Activated naive CD8-positive, alpha-beta T cell treated with anti-CD3 and anti-CD28 coated beads for 36 hours (primary cell): ENCODE measurements at regions not wholly inside any gene's neighbourhood (a gene's known extent, or its start where the extent isn't known, plus 50 kb on each side); places are given as distances from the start of the nearest gene placed in this dataset.

Experiments used
- DNase-seq: peaks from one replicate; pipeline ENCODE4 v3.0.0; 2021
- H3K27ac Mint-ChIP-seq: one replicate; pipeline ENCODE4 v1.8.0; 2022; ENCODE audit warnings: mild to moderate bottlenecking, moderate library complexity, mixed read lengths
- H3K27me3 Mint-ChIP-seq: one replicate; pipeline ENCODE4 v1.8.0; 2022; ENCODE audit warnings: mild to moderate bottlenecking, mixed read lengths
- H3K36me3 Mint-ChIP-seq: one replicate; pipeline ENCODE4 v1.8.0; 2021; ENCODE audit warnings: mild to moderate bottlenecking, mixed read lengths
- H3K4me1 Mint-ChIP-seq: one replicate; pipeline ENCODE4 v1.8.0; 2021; ENCODE audit warnings: mixed read lengths
- H3K4me3 Mint-ChIP-seq: one replicate; pipeline ENCODE4 v1.8.0; 2022; ENCODE audit warnings: mild to moderate bottlenecking, moderate library complexity, mixed read lengths
- H3K9me3 Mint-ChIP-seq: one replicate; pipeline ENCODE4 v1.8.0; 2022; ENCODE audit warnings: mixed read lengths

DNA sequence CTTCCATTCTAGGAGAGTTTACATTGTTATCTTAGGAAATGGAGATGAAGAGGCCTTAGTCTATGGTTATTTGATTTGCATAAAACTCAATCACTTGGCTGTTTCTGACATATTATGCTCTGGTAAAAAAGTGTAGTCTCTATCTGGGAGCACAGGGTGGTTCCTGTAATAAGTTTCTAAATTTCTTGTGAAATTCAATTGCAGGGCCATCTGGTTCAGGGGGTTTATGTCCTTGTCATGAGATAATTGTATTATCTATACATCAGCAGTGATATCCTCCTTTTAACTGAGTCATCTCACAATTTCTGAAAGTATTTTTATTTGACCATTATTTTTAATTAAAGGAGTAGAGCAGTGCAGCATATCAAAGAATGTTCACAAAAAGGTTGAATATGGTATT lies 203.3 kb downstream of the MFSD1 start:
- Mint-ChIP-seq H3K4me1 (no peaks in the 10 kb centered on the region), H3K27me3 (peaks cover 6% of the 10 kb centered on the region), H3K9me3 (peaks cover 2% of the 10 kb centered on the region), H3K27ac (no peak overlapping the region), H3K4me3 (no peak overlapping the region), H3K36me3 (no peaks in the 10 kb centered on the region)
- DNase-seq: no peak

DNA sequence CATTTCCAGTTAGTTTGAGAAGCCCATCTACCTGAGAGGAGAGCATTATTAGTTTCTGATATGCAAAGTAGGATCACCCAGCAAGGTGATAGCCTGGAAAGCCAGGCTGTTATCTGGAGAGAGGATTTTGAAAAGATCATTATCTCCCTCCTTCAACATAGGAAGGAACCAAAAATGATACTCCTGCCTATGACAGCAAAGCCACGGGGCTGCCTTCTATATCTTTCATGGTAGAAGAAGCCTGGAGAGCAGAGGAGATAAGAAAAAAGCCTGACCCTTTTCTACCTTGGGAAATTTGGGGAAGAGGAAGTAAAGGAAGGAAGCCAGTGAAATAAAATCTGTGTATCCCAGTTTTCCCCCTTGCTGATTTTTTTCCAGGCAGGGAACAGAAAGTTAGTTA lies 205.5 kb downstream of the MFSD1 start:
- no peak overlapping the region for H3K4me3 Mint-ChIP-seq
- no peaks in the 10 kb centered on the region for H3K36me3 Mint-ChIP-seq
- peaks cover 2% of the 10 kb centered on the region for H3K9me3 Mint-ChIP-seq
- no peak overlapping the region for H3K27ac Mint-ChIP-seq
- H3K27me3 Mint-ChIP-seq: peaks cover 8% of the 10 kb centered on the region
- no peaks in the 10 kb centered on the region for H3K4me1 Mint-ChIP-seq
- DNase-seq: no peak

DNA sequence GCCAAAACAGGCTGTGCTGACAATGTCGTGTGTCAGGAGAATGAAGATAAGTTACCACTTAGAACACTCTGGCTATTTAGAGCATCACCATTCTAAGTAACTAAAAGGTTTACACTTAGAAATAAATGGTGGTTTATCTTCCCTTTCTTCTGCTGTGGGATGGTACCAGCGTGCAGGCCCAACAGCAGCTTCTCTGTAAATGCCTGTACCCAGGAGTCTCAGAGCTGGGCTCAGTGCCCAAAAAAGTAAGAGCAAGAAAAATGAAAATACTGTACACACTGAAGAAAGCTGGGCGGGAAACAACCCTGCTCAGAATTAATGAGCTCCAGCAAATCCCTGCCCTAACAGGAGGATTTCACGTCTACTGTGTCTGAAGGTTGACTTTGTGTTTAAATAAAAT lies 206.5 kb downstream of the MFSD1 start:
- Mint-ChIP-seq H3K27me3 (peaks cover 8% of the 10 kb centered on the region), H3K4me1 (no peaks in the 10 kb centered on the region), H3K27ac (no peak overlapping the region), H3K36me3 (no peaks in the 10 kb centered on the region), H3K4me3 (no peak overlapping the region), H3K9me3 (peaks cover 2% of the 10 kb centered on the region)
- DNase-seq: no peak

DNA sequence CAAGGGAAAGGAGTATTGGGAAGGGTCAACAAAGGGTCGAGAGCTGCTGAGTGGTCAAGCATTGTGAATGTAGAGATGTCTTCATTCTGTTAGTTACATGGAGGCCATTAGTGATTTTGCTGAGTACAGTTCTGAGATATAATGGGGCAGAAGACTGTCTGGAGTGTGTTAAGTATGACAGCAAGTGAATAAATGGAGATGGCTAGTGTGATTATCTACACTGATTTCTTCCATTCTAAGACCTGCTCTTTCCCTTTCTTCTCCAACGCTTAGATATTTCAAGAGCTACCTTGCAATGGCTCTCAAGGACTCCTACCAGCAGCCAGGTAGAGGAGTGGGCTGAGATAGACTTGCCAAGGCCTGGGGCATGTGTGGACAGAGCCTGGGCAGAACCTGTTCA lies 216.5 kb downstream of the MFSD1 start:
- H3K27ac Mint-ChIP-seq: no peak overlapping the region
- no peaks in the 10 kb centered on the region for H3K4me1 Mint-ChIP-seq
- H3K9me3 Mint-ChIP-seq: peaks cover 3% of the 10 kb centered on the region
- H3K4me3 Mint-ChIP-seq: no peak overlapping the region
- no peaks in the 10 kb centered on the region for H3K36me3 Mint-ChIP-seq
- H3K27me3 Mint-ChIP-seq: no peaks in the 10 kb centered on the region
- DNase-seq: no peak

DNA sequence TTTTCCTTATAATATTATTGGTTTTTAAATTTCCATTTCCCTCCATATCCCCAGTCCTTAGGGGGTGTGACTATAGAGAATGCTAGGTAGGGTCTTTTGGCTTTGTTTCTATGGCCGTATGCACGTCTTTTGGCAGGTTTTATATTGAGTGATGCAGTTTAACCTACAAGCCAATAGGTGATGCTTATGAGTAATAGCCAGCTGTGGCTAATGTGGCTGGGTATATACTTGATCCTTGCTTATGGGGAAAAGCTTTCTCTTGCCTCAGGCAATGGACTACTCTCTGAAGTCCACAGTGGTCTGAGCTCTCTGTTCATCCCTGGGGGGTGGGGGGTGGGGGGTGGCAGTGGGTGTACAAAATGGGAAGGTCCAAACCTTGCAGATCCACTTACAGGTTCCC lies 223.9 kb downstream of the MFSD1 start:
- Mint-ChIP-seq H3K27ac (no peak overlapping the region), H3K4me1 (no peaks in the 10 kb centered on the region), H3K27me3 (no peaks in the 10 kb centered on the region), H3K9me3 (peaks cover 2% of the 10 kb centered on the region), H3K4me3 (no peak overlapping the region), H3K36me3 (no peaks in the 10 kb centered on the region)
- DNase-seq: no peak

DNA sequence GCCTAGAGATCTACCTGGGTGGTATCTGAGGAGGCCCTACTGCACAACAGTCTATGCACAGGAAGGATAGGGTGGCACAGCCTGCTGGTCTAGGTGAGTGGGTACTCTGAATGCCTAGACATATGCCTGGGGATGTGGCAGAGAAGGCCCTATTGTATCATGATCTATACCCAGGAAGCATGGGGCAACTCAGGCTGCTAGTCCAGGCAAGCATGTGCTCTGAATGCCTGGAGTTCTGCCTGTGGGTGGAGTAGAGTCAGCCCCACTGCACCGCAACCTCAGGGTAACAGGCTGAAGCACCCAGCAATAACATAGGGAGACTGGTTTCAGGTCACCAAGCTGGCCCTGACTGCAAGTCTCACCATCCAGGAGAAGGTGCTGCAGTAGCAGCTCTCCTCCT lies 224.7 kb downstream of the MFSD1 start:
- DNase-seq: no peak
- Mint-ChIP-seq H3K36me3 (no peaks in the 10 kb centered on the region), H3K4me1 (no peaks in the 10 kb centered on the region), H3K27ac (no peak overlapping the region), H3K4me3 (no peak overlapping the region), H3K9me3 (peaks cover 2% of the 10 kb centered on the region), H3K27me3 (no peaks in the 10 kb centered on the region)

DNA sequence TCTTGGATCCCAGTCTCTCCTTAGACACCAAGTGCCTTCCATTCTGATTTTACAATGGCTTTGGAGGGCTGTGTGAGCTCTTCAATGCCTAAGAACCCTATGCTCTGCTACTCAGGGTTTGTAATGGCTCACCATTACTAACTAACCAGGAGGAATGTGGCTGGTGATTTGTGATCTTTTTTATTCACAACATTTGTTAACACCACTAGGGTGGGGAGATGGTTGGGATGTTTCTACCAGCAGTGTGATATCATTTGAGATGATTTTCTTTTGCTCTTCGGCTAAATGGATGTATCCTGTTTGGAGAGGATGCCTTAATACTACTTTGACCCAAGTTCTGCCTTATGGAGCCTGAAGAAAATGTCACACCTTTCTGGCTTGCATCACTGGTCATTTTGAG lies 226.9 kb downstream of the MFSD1 start:
- no peak overlapping the region for H3K4me3 Mint-ChIP-seq
- no peaks in the 10 kb centered on the region for H3K36me3 Mint-ChIP-seq
- peaks cover 4% of the 10 kb centered on the region for H3K9me3 Mint-ChIP-seq
- DNase-seq: no peak
- no peak overlapping the region for H3K27ac Mint-ChIP-seq
- H3K4me1 Mint-ChIP-seq: no peaks in the 10 kb centered on the region
- no peaks in the 10 kb centered on the region for H3K27me3 Mint-ChIP-seq

DNA sequence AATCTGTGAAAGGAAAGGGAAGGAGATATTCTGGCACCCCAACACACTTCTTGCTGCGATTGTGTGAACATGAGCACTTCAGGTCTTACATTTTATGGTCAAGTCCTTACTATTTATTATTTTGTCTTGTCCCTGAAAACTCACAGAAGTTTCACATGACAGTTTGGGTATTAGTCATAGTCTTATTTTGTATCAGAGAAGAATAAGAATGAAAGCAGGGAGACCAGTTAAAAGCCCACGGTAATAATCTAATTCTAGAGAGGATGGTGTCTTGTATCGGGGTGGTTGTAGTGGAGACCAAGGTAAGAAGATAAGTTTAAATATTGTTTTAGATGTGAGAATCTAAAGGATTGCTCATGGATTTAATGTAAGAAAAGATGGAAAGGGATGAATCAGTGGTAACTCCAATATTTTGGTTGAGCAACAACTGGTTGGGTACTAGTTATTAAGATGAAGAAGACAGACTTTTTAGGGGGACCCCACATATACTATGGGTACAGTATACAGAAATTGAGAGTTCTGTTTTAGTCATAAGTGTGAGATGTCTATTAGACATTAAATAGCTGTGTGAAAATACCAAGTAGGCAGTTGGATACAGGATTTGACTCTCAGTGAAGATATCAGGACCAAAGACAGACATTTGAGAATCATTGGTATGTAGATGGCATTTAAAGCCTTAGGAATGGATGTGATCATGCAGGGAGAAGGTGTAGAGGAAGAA lies 227.6 kb downstream of the MFSD1 start:
- H3K36me3 Mint-ChIP-seq: no peaks in the 10 kb centered on the region
- no peak overlapping the region for H3K4me3 Mint-ChIP-seq
- no peaks in the 10 kb centered on the region for H3K4me1 Mint-ChIP-seq
- DNase-seq: no peak
- H3K27me3 Mint-ChIP-seq: no peaks in the 10 kb centered on the region
- no peak overlapping the region for H3K27ac Mint-ChIP-seq
- peaks cover 10% of the 10 kb centered on the region for H3K9me3 Mint-ChIP-seq

DNA sequence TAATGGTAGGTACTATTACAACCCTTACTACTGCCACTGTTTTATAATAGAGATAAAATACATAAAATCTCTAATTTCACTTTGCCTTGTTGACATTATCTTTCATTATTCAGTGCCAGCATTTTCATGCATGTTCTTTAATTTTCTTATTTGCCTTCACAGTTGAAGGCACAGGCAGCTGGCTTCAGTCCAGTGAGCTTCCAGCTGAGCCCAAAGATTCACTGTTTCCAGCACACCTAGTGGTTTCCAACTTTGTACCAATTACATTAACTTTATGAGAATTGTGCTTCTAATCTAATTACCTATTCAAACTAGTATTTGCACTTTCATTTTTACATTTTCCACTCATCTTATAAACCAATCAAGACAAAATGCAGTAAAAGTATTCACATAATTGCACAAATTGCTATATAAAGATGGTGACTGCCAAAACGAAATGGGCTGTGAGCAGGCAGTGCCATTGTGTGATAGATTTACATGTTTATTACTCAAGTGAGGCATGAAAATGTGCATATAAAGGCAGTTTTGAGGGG lies 228.3 kb downstream of the MFSD1 start:
- H3K27me3 Mint-ChIP-seq: no peaks in the 10 kb centered on the region
- H3K36me3 Mint-ChIP-seq: no peaks in the 10 kb centered on the region
- no peak overlapping the region for H3K4me3 Mint-ChIP-seq
- H3K27ac Mint-ChIP-seq: no peak overlapping the region
- H3K4me1 Mint-ChIP-seq: no peaks in the 10 kb centered on the region
- no peak for DNase-seq
- peaks cover 13% of the 10 kb centered on the region for H3K9me3 Mint-ChIP-seq

DNA sequence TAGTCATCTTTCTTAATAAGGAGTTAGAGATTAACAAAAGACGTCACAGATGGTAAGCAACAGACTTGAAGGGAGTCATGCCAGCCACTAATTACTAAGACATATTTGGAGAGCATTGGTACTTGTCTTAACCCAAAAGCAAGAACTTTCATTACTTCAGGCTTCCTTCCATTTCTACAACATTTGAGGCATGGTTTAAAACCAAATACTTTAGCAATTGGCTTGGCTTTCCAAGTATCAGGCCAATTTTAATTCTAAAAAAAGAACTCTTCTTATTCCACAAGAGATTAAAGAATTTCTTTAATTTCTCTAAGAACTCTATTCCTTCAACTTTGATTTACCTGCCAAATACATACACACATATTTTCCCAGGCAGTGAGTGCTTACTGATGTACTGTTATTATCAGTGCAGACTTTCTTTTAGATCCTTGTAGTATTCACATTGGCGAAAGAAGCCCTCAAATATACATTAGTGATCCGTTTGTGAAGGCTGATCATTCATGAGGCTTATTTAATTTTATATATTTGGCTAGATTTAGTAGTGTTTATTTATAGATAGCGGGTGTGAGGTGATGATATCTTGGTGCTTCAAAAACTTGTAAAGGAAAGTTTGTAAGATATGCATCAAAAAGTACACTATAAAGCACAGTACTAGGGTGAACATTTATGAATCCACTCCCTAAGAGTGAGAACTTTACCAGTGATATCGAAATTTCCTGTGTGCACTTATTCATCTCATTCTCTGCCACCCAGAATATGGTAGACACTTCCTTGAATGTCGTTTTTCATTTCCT lies 229.2 kb downstream of the MFSD1 start:
- DNase-seq: no peak
- Mint-ChIP-seq H3K27me3 (no peaks in the 10 kb centered on the region), H3K4me1 (no peaks in the 10 kb centered on the region), H3K36me3 (no peaks in the 10 kb centered on the region), H3K27ac (no peak overlapping the region), H3K9me3 (peaks cover 10% of the 10 kb centered on the region), H3K4me3 (no peak overlapping the region)

DNA sequence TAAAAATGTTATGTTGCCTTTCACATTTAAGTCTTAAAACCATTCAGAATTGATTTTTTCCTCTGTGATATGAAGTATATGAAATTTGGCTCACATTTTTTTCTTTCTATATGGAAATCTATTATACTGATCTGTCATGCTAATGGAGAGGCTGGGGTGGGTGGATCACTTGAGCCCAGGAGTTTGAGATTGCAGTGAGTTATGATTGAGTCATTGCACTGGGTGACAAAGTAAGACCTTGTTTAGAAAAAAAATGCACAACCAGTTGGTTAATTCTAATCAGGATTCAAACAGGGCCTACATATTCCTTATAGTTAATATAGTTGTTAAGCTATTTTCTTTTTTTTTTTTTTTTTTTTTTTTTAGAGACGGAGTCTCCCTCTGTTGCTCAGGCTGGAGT lies 230.5 kb downstream of the MFSD1 start:
- Mint-ChIP-seq H3K36me3 (no peaks in the 10 kb centered on the region), H3K4me3 (no peak overlapping the region), H3K9me3 (peaks cover 10% of the 10 kb centered on the region), H3K27ac (no peak overlapping the region), H3K27me3 (no peaks in the 10 kb centered on the region), H3K4me1 (no peaks in the 10 kb centered on the region)
- DNase-seq: no peak

DNA sequence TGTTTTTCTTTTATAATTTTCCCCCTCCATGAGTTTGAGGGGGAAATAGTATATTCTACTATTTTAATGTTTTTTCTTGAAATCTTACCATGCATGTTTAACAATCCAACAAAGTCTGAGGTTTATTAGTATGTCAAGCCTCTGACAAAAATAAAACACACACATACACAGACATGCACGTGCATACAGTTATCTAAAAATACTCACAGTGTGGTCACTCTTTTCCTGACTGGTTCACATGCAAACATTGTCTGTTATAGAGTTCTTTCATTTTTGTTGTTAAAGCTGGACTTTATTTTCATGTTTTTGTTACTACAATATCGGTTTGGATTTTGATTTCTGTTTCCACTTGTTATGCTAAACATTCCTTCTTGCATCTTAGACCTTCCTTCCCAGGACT lies 236.6 kb downstream of the MFSD1 start:
- H3K4me1 Mint-ChIP-seq: no peaks in the 10 kb centered on the region
- DNase-seq: no peak
- H3K36me3 Mint-ChIP-seq: no peaks in the 10 kb centered on the region
- H3K4me3 Mint-ChIP-seq: no peak overlapping the region
- no peaks in the 10 kb centered on the region for H3K27me3 Mint-ChIP-seq
- H3K9me3 Mint-ChIP-seq: peaks cover 9% of the 10 kb centered on the region
- H3K27ac Mint-ChIP-seq: no peak overlapping the region

DNA sequence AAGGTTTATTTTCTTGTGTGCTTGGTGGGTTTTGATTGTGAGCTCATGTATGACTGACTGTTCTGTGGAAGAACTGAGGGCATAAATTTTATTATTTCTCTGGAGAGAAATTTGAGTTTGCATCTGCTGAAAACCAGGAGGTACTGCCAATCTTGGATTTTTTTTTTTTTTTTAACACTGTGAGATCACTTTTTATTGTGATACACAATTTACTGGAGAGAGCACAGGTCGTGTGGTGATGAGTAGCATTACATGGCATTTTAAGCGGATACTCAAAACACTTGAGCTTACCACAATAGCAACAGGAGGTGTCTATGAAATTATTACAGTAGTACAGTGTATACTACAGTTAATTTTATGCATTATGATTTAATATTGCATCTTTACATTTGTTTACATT lies 237.4 kb downstream of the MFSD1 start:
- Mint-ChIP-seq H3K4me3 (no peak overlapping the region), H3K4me1 (no peaks in the 10 kb centered on the region), H3K27me3 (no peaks in the 10 kb centered on the region), H3K9me3 (peaks cover 5% of the 10 kb centered on the region), H3K27ac (no peak overlapping the region), H3K36me3 (no peaks in the 10 kb centered on the region)
- DNase-seq: no peak

DNA sequence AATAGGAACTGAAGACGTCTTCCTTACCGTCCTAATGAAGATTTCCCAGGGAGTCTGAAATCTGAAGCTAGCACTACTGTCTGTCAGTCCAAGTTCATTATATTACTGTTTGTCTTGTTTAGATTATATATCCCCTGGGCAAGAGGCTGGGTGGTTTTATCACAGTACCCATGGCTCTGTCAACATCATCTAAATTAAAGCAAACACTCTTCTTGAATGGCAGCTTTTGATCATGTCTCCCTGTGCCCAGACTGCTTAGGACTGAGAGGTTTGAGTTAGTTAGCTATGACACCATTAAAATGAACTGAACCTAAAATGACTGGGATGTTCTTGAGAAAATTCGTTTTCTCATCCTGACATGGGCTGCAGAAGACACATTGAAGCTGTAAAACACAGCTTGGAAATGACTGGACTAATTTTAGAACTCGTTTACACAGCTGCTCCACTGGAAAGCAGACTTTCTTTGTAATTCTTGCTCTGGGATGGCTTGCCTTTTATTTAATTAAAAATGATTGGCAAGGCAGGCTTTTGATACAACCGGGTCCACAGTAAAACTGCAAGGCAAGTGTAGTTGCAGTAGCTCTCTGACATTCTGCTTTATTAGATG lies 243.5 kb downstream of the MFSD1 start:
- Mint-ChIP-seq H3K36me3 (no peaks in the 10 kb centered on the region), H3K27ac (no peak overlapping the region), H3K27me3 (no peaks in the 10 kb centered on the region), H3K4me3 (no peak overlapping the region), H3K9me3 (peaks cover 1% of the 10 kb centered on the region), H3K4me1 (no peaks in the 10 kb centered on the region)
- DNase-seq: no peak

DNA sequence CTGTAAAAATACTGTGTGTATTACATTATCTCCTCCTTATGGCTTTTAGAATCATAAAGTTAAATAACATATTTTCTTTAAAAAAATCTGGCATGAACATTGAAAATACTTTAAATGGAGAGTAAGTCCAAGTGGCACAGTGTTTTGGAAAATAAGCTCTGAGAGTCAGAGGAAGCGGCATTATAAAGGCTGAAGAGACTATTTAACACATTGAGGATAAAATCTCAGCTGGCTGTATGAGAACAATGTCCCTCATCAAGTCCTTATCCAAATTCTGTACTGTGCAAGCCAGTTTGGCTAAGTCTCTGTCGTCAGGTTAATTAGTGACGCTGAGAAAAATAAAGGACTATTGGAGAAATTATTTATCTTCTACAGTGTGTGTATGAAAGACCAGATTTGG lies 245.5 kb downstream of the MFSD1 start:
- no peaks in the 10 kb centered on the region for H3K4me1 Mint-ChIP-seq
- H3K27me3 Mint-ChIP-seq: no peaks in the 10 kb centered on the region
- no peak overlapping the region for H3K4me3 Mint-ChIP-seq
- no peak for DNase-seq
- peaks cover 3% of the 10 kb centered on the region for H3K9me3 Mint-ChIP-seq
- H3K27ac Mint-ChIP-seq: no peak overlapping the region
- H3K36me3 Mint-ChIP-seq: no peaks in the 10 kb centered on the region
